Right lobe of liver (tissue), 4 donors: ENCODE measurements at regions not wholly inside any gene's neighbourhood (a gene's known extent, or its start where the extent isn't known, plus 50 kb on each side); places are given as distances from the start of the nearest gene placed in this dataset.

Experiments used
- CTCF ChIP-seq, 4 donors: fragments of 200-600 bp in 3 of 4; fragments of 450-650 bp in 1 of 4; IDR thresholded peaks; one replicate each; pipeline versions ENCODE4 v1.5.1 to v1.8.0; 2016 to 2022; ENCODE audit warnings: antibody characterized with exemption in 4 of 4, mild to moderate bottlenecking in 2 of 4
- POLR2A ChIP-seq: fragments of 450-650 bp; IDR thresholded peaks from one replicate; pipeline ENCODE4 v1.6.1; 2017; ENCODE audit warnings: antibody characterized with exemption, mild to moderate bottlenecking
- donor health status: DM: no; HTN: no; CAD: no.
- donor health status: DM: no; HTN: no; CAD: no.
- donor health status: DM: no; HTN: yes; CAD: no.

DNA sequence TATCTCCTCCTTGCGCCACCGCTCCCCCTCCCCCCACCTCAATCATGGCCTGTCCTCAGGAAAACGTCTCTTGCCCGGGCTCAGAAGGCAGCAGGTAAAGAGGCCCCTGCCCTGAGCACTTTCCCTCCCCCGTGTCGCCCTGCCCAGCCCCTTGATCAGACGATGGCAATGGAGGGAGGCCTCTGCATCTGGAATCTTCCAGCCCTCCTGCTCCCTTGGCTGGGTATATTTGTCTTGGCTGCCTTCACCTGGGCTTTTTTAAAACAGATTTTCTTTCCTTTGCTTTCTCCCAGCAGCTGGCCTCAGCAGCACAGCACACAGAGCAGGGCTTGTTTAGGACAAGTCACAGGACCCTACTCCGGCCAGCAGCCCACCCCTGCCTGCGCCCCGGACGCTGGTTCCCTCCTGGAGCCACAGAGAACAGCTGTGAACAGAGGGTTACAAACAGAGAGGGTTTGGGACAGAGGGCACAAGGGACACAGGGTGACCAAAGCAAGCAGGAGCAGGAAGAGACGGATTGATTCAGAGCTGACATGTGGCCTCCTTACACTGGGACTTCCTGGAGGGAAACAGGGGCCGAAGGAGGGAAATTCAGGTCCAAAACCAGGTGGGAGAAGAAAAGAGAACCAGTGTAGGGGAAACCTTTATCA is 78.7 kb downstream of the ISG20 start:
- TF ChIP-seq POLR2A: no peak
- no peak for TF ChIP-seq CTCF (IDR thresholded peaks at IDR 0.05)
